ENCODE measurements at regions not wholly inside any gene's neighbourhood (a gene's known extent, or its start where the extent isn't known, plus 50 kb on each side); places are given as distances from the start of the nearest gene placed in this dataset.
"Not testable (repeated sequence)": the region's sequence is repeated elsewhere in the genome, so short reads cannot be mapped to it uniquely, and the experiment has no call there.

- DNase-seq (ENCODE audit: low read depth) = no peak
Measured at GRCh38 chr5:24265306-24265705, 379.5 kb downstream of the CDH10 start.

GRCh38 chr5:24268482-24269056 lies 376.2 kb downstream of the CDH10 start:
- DNase-seq (ENCODE audit: low read depth) = no peak

GRCh38 chr5:24271702-24272118 lies 373.1 kb downstream of the CDH10 start:
- DNase-seq (ENCODE audit: low read depth) = not testable (repeated sequence)

- no peak for DNase-seq (ENCODE audit: low read depth)
Measured at GRCh38 chr5:24272741-24273140, 372.0 kb downstream of the CDH10 start.

GRCh38 chr5:24280215-24280614 lies 364.6 kb downstream of the CDH10 start:
- DNase-seq (ENCODE audit: low read depth) = no peak

GRCh38 chr5:24281818-24282217 lies 363.0 kb downstream of the CDH10 start:
- no peak for DNase-seq (ENCODE audit: low read depth)

- no peak for DNase-seq (ENCODE audit: low read depth)
Measured at GRCh38 chr5:24289582-24290335, 355.0 kb downstream of the CDH10 start.

- no peak for DNase-seq (ENCODE audit: low read depth)
Measured at GRCh38 chr5:24290536-24290935, 354.2 kb downstream of the CDH10 start.

GRCh38 chr5:24291916-24292315 lies 352.9 kb downstream of the CDH10 start:
- no peak for DNase-seq (ENCODE audit: low read depth)

- DNase-seq (ENCODE audit: low read depth) = no peak
Measured at GRCh38 chr5:24294333-24294732, 350.4 kb downstream of the CDH10 start.

GRCh38 chr5:24314106-24314505 lies 330.7 kb downstream of the CDH10 start:
- DNase-seq (ENCODE audit: low read depth) = no peak

- no peak for DNase-seq (ENCODE audit: low read depth)
Measured at GRCh38 chr5:24320643-24321042, 324.1 kb downstream of the CDH10 start.

GRCh38 chr5:24325306-24325832 lies 319.4 kb downstream of the CDH10 start:
- no peak for DNase-seq (ENCODE audit: low read depth)

GRCh38 chr5:24331531-24331930 lies 313.2 kb downstream of the CDH10 start:
- no peak for DNase-seq (ENCODE audit: low read depth)

GRCh38 chr5:24347158-24347557 lies 297.6 kb downstream of the CDH10 start:
- DNase-seq (ENCODE audit: low read depth) = no peak

GRCh38 chr5:24351285-24351684 lies 293.5 kb downstream of the CDH10 start:
- no peak for DNase-seq (ENCODE audit: low read depth)

- DNase-seq (ENCODE audit: low read depth) = no peak
Measured at GRCh38 chr5:24353016-24353415, 291.8 kb downstream of the CDH10 start.

- DNase-seq (ENCODE audit: low read depth) = no peak
Measured at GRCh38 chr5:24353611-24354010, 291.2 kb downstream of the CDH10 start.

- DNase-seq (ENCODE audit: low read depth) = no peak
Measured at GRCh38 chr5:24363789-24364481, 280.8 kb downstream of the CDH10 start.

- DNase-seq (ENCODE audit: low read depth) = no peak
Measured at GRCh38 chr5:24364711-24365110, 280.1 kb downstream of the CDH10 start.

- DNase-seq (ENCODE audit: low read depth) = no peak
Measured at GRCh38 chr5:24365406-24365805, 279.4 kb downstream of the CDH10 start.

GRCh38 chr5:24367216-24367615 lies 277.6 kb downstream of the CDH10 start:
- DNase-seq (ENCODE audit: low read depth) = no peak

GRCh38 chr5:24368115-24368514 lies 276.7 kb downstream of the CDH10 start:
- DNase-seq (ENCODE audit: low read depth) = no peak
